Colonic mucosa (tissue), 4 donors: ENCODE measurements at regions not wholly inside any gene's neighbourhood (a gene's known extent, or its start where the extent isn't known, plus 50 kb on each side); places are given as distances from the start of the nearest gene placed in this dataset.

Source experiments
- DNase-seq: peaks from one replicate; pipeline ENCODE4 v3.0.0-alpha.2; 2020
- H3K27ac ChIP-seq: fragments of 200-600 bp; one replicate; pipeline ENCODE4 v1.8.0; 2021
- H3K27me3 ChIP-seq: fragments of 200-600 bp; one replicate; pipeline ENCODE4 v1.8.0; 2021
- H3K36me3 ChIP-seq: fragments of 200-600 bp; one replicate; pipeline ENCODE4 v1.8.0; 2021
- H3K4me1 ChIP-seq: fragments of 200-600 bp; one replicate; pipeline ENCODE4 v1.8.0; 2021; ENCODE audit warnings: mild to moderate bottlenecking
- H3K4me3 ChIP-seq: fragments of 200-600 bp; one replicate; pipeline ENCODE4 v1.8.0; 2021
- H3K9ac ChIP-seq, 2 donors: one replicate each; pipeline ENCODE4 v1.7.0; 2013; ENCODE audit warnings: control low read depth in 2 of 2, low read depth in 2 of 2, low read length in 2 of 2
- H3K9me3 ChIP-seq: fragments of 200-600 bp; one replicate; pipeline ENCODE4 v1.8.0; 2021
- CTCF ChIP-seq: fragments of 200-600 bp; IDR thresholded peaks from one replicate; pipeline ENCODE4 v1.8.0; 2022; ENCODE audit warnings: antibody characterized with exemption, mild to moderate bottlenecking
- intact Hi-C: fragments of 100-400 bp; cut with DNase I; formaldehyde crosslinking; loops from one replicate; pipeline ENCODE4 v1.14.1; 2022
- donor health status: healthy.
- donor health status: DM: no; HTN: no; CAD: no.
- donor health status: DM: no; HTN: no; CAD: no.

GRCh38 chr10:52466464-52466863 lies 152.4 kb downstream of the DKK1 start:
- no peaks in the 10 kb centered on the region for H3K9me3 ChIP-seq
- no peak overlapping the region for H3K9ac ChIP-seq
- no peaks in the 10 kb centered on the region for H3K4me1 ChIP-seq
- no peak overlapping the region for H3K27ac ChIP-seq
- TF ChIP-seq CTCF = no peak
- no peak for DNase-seq
- H3K4me3 ChIP-seq = no peak overlapping the region
- intact Hi-C loops = no loop called here
- H3K27me3 ChIP-seq = no peaks in the 10 kb centered on the region
- H3K36me3 ChIP-seq = no peaks in the 10 kb centered on the region

GRCh38 chr10:52469970-52470705 lies 156.1 kb downstream of the DKK1 start:
- H3K27ac ChIP-seq = no peak overlapping the region
- intact Hi-C loops = no loop called here
- TF ChIP-seq CTCF = no peak

GRCh38 chr10:52472406-52473146 lies 158.5 kb downstream of the DKK1 start:
- intact Hi-C loops = no loop called here
- no peak for DNase-seq
- H3K9me3 ChIP-seq = no peaks in the 10 kb centered on the region
- TF ChIP-seq CTCF = no peak
- no peaks in the 10 kb centered on the region for H3K36me3 ChIP-seq
- no peaks in the 10 kb centered on the region for H3K4me1 ChIP-seq
- H3K4me3 ChIP-seq = no peak overlapping the region
- H3K9ac ChIP-seq = no peak overlapping the region
- H3K27ac ChIP-seq = no peak overlapping the region
- no peaks in the 10 kb centered on the region for H3K27me3 ChIP-seq

More at GRCh38 chr10:52469970-52470705, 156.1 kb downstream of the DKK1 start:
- H3K27me3 ChIP-seq = no peaks in the 10 kb centered on the region
- no peak overlapping the region for H3K9ac ChIP-seq
- no peaks in the 10 kb centered on the region for H3K4me1 ChIP-seq
- H3K36me3 ChIP-seq = no peaks in the 10 kb centered on the region
- no peak overlapping the region for H3K4me3 ChIP-seq
- DNase-seq = no peak
- no peaks in the 10 kb centered on the region for H3K9me3 ChIP-seq

GRCh38 chr10:52474265-52474664 lies 160.2 kb downstream of the DKK1 start:
- Histone ChIP-seq H3K27me3 (no peaks in the 10 kb centered on the region), H3K9me3 (no peaks in the 10 kb centered on the region), H3K36me3 (no peaks in the 10 kb centered on the region), H3K27ac (no peak overlapping the region), H3K9ac (no peak overlapping the region), H3K4me1 (no peaks in the 10 kb centered on the region), H3K4me3 (no peak overlapping the region)
- intact Hi-C loops = no loop called here
- TF ChIP-seq CTCF = no peak
- DNase-seq = no peak

- no peak for DNase-seq
- H3K4me1 ChIP-seq = no peaks in the 10 kb centered on the region
- H3K36me3 ChIP-seq = no peaks in the 10 kb centered on the region
- no peak overlapping the region for H3K27ac ChIP-seq
- intact Hi-C loops = no loop called here
- H3K9me3 ChIP-seq = no peaks in the 10 kb centered on the region
- H3K4me3 ChIP-seq = no peak overlapping the region
- no peak for TF ChIP-seq CTCF
- no peaks in the 10 kb centered on the region for H3K27me3 ChIP-seq
- H3K9ac ChIP-seq = no peak overlapping the region
These were observed 163.2 kb downstream of the DKK1 start for GRCh38 chr10:52477305-52477704.
